Ascending aorta (tissue), 2 donors: ENCODE measurements at regions not wholly inside any gene's neighbourhood (a gene's known extent, or its start where the extent isn't known, plus 50 kb on each side); places are given as distances from the start of the nearest gene placed in this dataset.

Experiments used
- DNase-seq, 2 donors: peaks; one replicate each; pipeline ENCODE4 v3.0.0-alpha.2; 2019; ENCODE audit warnings: low spot score in 2 of 2
- H3K27ac ChIP-seq, 2 donors: fragments of 200-600 bp; sonication (generic); one replicate each; pipeline ENCODE4 v1.5.1; 2016 to 2017; ENCODE audit warnings: mild to moderate bottlenecking in 1 of 2
- H3K27me3 ChIP-seq: fragments of 200-600 bp; sonication (generic); one replicate; pipeline ENCODE4 v1.5.1; 2017
- H3K36me3 ChIP-seq, 2 donors: fragments of 200-600 bp; sonication (generic); one replicate each; pipeline ENCODE4 v1.5.1; 2016
- H3K4me1 ChIP-seq, 2 donors: fragments of 200-600 bp; sonication (generic); one replicate each; pipeline ENCODE4 v1.5.1; 2016 to 2017; ENCODE audit warnings: mild to moderate bottlenecking in 1 of 2
- H3K4me3 ChIP-seq, 2 donors: fragments of 200-600 bp; sonication (generic); one replicate each; pipeline ENCODE4 v1.5.1; 2016 to 2017; ENCODE audit warnings: mild to moderate bottlenecking in 1 of 2
- H3K9me3 ChIP-seq, 2 donors: fragments of 200-600 bp; sonication (generic); one replicate each; pipeline ENCODE4 v1.5.1; 2016
- intact Hi-C: fragments of 100-400 bp; cut with DNase I; formaldehyde crosslinking; loops from one replicate; pipeline ENCODE4 v1.15.1; 2023
- TF ChIP-seq, protein P1 (sequence below), 3 experiments: fragments of 200-600 bp in 2 of 3; fragments of 450-650 bp in 1 of 3; sonication (generic) in 2 of 3; IDR thresholded peaks; one replicate each; pipeline ENCODE4 v1.5.1; 2016 to 2019; ENCODE audit warnings: antibody characterized with exemption in 3 of 3, mild to moderate bottlenecking in 1 of 3, moderate library complexity in 1 of 3

DNA sequence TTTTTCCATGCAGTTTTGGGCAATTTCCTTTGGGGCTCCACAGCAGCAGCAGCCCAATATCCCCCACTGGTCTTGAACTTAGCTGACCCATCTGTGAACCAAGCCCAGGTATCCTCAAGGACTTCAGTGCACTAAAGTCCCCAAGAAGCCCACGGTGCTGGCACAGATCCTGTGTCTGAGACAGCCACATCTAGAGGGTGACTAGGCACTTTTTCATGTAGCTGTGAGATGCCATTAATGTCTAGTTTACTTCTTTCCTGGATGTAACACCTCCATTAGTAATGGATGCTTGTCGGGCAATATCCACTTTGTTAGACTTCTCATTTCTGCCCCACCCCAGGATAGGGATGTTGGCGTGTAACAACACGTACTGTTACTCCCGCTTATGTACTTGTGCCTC is 117.9 kb downstream of the GPCPD1 start:
- peaks cover 9 to 28% of the 10 kb centered on the region in 2 donors for H3K9me3 ChIP-seq
- intact Hi-C loops = no loop called here
- H3K4me1 ChIP-seq = no peaks in the 10 kb centered on the region
- no peak overlapping the region for H3K4me3 ChIP-seq
- no peak overlapping the region for H3K27ac ChIP-seq
- DNase-seq = peak in 1 of 2 donors; percentile 8
- no peaks in the 10 kb centered on the region for H3K27me3 ChIP-seq
- no peaks in the 10 kb centered on the region for H3K36me3 ChIP-seq
- TF ChIP-seq, protein P1, sequence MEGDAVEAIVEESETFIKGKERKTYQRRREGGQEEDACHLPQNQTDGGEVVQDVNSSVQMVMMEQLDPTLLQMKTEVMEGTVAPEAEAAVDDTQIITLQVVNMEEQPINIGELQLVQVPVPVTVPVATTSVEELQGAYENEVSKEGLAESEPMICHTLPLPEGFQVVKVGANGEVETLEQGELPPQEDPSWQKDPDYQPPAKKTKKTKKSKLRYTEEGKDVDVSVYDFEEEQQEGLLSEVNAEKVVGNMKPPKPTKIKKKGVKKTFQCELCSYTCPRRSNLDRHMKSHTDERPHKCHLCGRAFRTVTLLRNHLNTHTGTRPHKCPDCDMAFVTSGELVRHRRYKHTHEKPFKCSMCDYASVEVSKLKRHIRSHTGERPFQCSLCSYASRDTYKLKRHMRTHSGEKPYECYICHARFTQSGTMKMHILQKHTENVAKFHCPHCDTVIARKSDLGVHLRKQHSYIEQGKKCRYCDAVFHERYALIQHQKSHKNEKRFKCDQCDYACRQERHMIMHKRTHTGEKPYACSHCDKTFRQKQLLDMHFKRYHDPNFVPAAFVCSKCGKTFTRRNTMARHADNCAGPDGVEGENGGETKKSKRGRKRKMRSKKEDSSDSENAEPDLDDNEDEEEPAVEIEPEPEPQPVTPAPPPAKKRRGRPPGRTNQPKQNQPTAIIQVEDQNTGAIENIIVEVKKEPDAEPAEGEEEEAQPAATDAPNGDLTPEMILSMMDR (IDR thresholded peaks at IDR 0.05) = no peak

DNA sequence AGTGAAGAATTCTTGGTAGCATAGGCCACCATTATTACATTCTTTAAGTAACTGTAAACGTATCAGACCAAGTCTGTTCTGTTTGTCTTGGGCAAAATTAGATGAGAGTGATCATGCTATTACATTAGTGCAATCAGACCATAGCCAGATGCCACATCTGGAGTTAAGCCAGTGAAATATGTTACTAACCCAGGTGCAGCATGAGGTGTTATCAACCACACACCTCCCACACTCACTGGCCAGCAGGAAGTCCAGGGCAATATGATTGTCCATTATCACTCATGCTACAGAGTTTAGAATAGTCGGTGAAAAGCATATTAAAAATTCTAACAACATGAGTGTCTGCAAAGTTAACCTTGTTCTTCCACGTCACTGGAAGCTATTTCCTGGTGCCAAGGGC is 119.4 kb downstream of the GPCPD1 start:
- DNase-seq = no peak
- H3K9me3 ChIP-seq = peaks cover 7 to 27% of the 10 kb centered on the region in 2 donors
- no peaks in the 10 kb centered on the region for H3K27me3 ChIP-seq
- H3K36me3 ChIP-seq = no peaks in the 10 kb centered on the region
- TF ChIP-seq, protein P1 (IDR thresholded peaks at IDR 0.05) = no peak
- H3K27ac ChIP-seq = no peak overlapping the region
- no peak overlapping the region for H3K4me3 ChIP-seq
- intact Hi-C loops = no loop called here
- no peaks in the 10 kb centered on the region for H3K4me1 ChIP-seq

DNA sequence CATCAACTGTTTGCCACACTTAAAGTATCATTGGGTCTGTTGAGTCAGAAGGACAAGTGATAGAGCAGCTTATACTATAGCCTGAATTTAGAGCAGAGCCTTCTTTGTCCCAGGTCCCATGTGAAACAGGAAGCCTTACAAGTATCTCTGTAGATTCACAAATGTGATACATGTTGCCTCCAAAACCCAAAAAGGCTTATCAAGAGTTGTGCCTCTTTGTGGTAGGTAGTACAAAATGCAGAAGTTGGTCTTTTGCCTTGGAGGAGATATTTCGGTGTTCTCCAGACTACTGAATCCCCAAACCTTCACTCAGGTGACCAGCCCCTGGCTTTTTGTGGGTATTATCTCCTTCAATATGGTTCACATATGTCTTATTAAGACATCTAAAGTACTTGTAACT is 121.2 kb downstream of the GPCPD1 start:
- TF ChIP-seq, protein P1 (IDR thresholded peaks at IDR 0.05) = no peak
- no peaks in the 10 kb centered on the region for H3K4me1 ChIP-seq
- no peaks in the 10 kb centered on the region for H3K27me3 ChIP-seq
- no peaks in the 10 kb centered on the region for H3K36me3 ChIP-seq
- DNase-seq = no peak
- H3K9me3 ChIP-seq = peaks cover 5 to 10% of the 10 kb centered on the region in 2 donors
- intact Hi-C loops = no loop called here
- no peak overlapping the region for H3K4me3 ChIP-seq
- no peak overlapping the region for H3K27ac ChIP-seq

GRCh38 chr20:5488823-5489222 is 122.0 kb downstream of the GPCPD1 start:
- intact Hi-C loops = no loop called here
- Histone ChIP-seq H3K27me3 (no peaks in the 10 kb centered on the region), H3K27ac (no peak overlapping the region), H3K4me3 (no peak overlapping the region), H3K36me3 (no peaks in the 10 kb centered on the region), H3K9me3 (peaks cover 5 to 7% of the 10 kb centered on the region in 2 donors), H3K4me1 (no peaks in the 10 kb centered on the region)
- TF ChIP-seq, protein P1 (IDR thresholded peaks at IDR 0.05) = no peak
- no peak for DNase-seq

DNA sequence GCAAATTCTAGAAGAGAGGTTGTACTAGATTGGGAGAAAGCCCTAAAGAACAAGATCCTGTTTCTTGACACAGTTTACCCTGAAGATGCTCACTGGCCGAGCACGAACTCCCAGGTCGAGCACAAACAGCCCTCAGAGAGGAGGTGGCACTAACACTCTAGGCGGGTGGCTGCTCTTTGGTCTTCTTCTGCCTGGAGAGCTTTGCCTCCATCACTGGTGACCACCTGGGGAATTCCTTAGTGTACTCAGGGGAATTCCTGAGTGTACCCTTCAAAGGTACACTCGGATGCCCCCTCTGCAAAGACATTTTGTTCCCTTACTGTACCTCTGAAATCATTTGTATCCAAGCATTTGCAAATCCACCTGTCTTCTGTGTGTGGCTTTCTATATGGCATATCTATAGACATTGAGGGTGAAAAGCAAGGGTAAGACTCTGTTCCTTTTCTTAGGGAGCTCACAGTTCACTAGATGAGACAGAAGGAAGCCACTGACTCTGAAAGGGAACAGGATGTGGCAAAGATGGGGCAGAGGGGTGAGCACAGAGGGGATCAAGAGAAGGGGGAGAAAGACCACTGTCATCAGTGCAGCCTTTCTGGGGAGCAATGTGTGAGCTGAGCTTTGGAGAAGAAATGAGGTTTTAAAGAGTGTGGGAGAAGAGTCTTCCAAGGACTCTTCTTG is 124.3 kb downstream of the GPCPD1 start:
- Histone ChIP-seq H3K27ac (no peak overlapping the region), H3K27me3 (no peaks in the 10 kb centered on the region), H3K4me3 (no peak overlapping the region), H3K9me3 (no peaks in the 10 kb centered on the region), H3K4me1 (no peaks in the 10 kb centered on the region), H3K36me3 (no peaks in the 10 kb centered on the region)
- intact Hi-C loops = no loop called here
- TF ChIP-seq, protein P1 (IDR thresholded peaks at IDR 0.05) = no peak
- peak in 1 of 2 donors; percentile 12 for DNase-seq

- Histone ChIP-seq H3K4me3 (no peak overlapping the region), H3K36me3 (no peaks in the 10 kb centered on the region), H3K9me3 (no peaks in the 10 kb centered on the region), H3K4me1 (no peaks in the 10 kb centered on the region), H3K27me3 (no peaks in the 10 kb centered on the region), H3K27ac (no peak overlapping the region)
- DNase-seq = peak in 1 of 2 donors; percentile 19
- intact Hi-C loops = no loop called here
- TF ChIP-seq, protein P1 (IDR thresholded peaks at IDR 0.05) = no peak
Measured at GRCh38 chr20:5484926-5485325, 125.9 kb downstream of the GPCPD1 start.
